HG03469 (cell line): ENCODE measurements at regions not wholly inside any gene's neighbourhood (a gene's known extent, or its start where the extent isn't known, plus 50 kb on each side); places are given as distances from the start of the nearest gene placed in this dataset.

Experiments
- ATAC-seq: cut with Tn5 transposase; IDR thresholded peaks from one replicate; pipeline ENCODE4 v1.9.1; 2021; ENCODE audit warnings: mild to moderate bottlenecking, moderate library complexity, moderate number of reproducible peaks; ENCODE audit not compliant: unreplicated experiment

DNA sequence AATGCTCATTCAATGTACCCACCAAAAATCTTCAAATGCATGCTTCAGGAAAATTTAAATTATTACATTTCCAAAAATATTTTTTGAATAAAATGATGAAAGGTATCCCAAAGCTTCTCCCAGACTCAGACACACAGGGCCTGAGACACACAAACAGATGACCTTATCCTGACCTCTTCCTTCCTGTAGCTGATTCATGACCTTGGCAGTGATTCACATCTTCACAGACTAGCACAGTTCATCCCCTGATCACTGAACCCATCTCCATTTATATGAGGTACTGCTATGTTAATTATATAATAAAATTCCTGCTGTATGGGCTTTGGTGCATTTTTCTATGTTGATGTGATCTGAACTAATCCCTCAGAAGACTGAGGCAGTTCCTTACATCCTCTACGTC, 265.0 kb upstream of the GLI3 start:
- no peak for ATAC-seq

DNA sequence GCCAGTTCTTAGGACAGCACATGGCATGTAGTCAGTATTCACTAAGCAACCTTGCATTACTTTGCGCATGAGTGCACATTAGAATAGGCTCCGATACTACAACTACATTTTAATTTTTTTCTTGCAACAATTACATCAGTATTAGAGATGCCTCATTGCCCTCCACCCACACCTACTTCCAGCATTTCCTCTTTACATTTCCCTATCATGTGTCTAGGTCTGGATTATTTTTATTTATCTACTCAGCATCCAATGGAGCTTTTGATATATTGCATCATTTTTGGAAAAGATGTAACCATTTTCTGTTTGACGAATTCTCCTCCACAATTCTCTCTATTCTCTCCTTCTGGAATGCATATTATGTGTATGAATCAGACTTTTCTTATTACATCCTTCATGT, 258.2 kb upstream of the GLI3 start:
- ATAC-seq = no peak

DNA sequence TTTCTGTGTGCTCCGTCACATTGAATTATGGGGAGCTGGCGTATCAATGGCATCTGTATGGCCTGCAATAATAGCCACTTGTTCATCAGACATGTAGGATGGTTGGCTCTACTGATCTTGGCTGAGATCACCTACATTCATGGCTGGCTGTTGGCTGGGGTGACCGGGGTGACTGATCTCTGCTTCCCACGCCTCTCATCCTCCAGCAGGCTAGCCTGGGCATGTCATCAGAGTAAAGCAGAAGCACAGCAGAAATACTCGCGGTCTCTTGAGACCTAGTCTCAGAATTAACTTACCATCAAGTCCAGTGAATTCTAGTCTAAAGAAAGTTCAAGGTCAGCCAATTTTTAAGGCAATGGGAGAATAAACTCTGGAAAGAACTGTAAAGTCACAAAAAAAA, 257.7 kb upstream of the GLI3 start:
- ATAC-seq = no peak

DNA sequence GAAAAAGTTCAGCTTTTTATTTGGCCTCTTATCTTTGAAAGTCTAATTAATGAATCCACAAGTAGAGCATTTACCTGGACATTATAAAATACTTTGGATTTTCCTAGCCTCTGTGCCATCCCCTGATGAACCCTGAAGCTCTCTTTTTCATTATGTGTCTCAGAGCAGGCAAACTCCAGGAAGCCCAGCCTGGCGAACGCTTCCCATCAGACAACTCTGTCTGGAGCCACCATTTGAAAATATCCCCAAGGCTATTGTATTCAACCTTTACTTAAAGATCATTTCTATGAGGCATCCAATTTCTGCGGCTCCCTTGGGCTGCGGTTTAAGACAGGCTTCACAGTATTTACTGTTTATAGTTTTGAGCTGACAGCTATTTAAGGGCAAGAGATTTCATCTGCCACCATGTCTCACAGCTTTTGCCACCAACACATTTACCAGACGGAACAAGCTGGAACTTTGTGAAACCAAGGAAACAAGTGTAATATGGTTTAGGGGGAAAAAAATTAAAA, 257.2 kb upstream of the GLI3 start:
- ATAC-seq = no peak

DNA sequence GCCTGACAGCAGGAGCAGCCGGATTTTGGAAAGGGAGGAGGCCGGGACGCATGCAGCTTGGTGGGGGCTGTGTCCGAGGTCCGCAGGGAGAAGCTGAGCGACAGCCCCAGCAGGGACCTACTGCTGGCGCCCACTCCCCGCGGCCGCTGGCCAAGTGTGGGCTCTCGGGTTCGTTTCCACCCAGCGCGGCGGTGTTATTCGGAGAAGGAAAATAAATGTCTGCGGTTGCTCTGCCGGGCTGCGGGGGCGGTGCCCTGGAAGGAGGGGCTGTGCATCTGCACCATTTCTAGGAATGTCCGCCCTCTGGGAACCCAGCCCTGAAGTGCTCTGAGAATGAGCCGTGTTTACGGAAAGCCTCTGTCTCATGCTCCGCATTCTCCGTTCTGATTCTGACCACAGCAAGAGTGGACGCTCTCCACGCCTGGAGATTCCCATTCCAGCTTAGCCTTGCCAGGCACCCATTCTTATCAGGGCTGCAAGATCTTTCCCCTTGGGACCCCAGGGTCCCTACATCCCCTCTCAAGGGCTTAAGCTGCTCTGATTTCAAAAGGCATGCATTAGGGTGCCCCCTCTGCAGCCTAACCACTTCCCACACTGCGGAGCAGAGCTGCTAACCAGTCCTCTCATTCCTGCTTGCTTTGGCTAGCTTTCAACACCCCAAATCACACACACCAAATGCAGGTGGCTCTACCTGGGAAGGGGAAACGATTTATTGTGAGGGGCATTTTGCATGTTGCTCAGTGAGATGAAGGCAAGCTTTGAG, 256.6 kb upstream of the GLI3 start:
- no peak for ATAC-seq

DNA sequence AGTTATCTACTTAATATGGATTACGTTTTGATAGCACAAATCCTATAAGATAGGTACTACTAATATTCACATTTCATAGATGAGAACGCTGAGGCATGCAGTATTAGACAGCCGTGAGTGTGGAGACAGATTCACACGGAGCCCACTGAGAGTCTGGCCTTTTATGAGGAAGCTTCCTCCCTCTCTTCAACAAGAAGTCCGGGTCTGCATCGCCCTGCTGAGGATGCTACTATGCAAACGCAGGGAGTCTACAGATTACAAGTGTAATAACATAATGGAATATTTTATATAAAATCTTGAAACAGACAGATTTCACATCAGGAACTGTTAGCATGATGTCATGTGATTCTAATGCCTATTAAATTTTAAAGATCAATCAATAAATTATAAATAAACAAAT, 255.9 kb upstream of the GLI3 start:
- no peak for ATAC-seq

DNA sequence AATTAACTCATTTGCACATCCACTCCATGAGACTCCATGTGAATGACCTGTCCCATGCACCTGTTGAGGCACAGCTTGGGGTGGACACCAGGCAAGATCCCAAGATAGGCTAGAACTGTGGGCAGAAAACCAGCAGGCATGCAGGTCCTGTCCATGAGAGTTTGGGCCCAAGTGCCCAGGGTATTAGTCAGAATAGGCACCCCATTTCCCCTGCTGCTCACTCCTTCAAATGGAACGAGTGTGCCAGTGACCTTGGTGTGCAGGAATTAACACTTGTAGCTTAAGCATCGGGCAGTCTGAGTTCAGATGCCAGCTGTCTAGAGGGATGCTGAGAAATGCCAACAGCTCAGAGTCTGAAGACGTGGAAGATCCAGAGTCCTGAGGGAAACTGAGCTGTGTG, 254.1 kb upstream of the GLI3 start:
- ATAC-seq = no peak

DNA sequence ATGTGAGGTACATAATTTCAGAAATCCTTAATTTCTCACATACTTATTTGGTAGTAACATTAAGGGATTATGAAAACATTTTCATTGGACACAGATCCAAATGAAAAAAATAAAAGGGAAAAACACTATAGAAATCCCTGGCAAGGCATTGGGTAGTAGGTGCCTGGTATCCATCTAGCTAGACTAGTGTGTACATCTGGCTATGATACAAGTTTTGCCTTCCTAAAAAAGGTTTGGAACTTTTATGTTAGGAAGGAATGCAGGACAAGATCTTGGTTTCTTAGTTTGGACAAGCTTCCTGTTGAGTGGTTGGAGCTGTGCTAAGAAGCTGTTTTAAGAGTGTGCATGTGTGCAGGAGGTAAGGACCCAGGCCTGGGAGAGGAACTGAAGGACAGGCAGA, 252.3 kb upstream of the GLI3 start:
- no peak for ATAC-seq

DNA sequence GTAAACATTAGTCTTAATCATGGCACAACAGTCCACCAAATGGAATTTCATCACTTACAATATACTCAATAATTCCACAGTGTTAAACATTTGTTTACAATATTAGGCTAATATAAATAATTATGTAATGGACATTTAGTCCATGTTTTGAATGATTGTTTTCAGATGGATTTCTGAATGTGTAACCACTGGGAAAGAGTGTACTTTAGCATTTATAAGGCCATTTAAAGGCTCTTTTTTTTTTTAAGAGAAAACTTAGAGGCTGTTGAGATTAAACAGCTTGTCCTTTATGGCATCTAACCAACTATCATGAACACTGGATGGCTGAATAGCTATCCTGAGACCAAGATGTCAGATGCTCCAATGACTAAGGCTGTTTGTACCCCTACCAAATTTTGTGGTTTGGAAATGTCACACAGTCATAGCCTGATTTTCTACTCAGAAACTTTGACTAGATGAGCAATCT, 248.3 kb upstream of the GLI3 start:
- no peak for ATAC-seq

DNA sequence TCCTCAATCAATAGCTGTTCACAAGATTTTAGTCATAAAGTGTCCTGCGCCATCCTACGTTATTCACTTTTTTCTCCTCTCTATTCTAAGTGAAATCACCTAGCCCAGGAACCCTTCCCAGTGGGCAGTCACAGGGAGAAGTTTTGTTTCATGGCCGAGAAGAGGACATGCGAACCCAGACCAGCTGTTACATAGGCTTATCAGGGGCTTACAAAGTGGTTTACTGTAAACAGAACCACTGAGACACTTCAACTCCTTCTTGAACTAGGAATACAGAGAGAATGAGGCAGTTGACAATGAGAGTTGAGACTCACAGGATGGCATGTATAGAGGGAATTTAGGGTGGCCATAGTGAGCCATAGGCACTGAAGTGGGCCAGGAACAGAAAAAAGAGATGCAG, 246.9 kb upstream of the GLI3 start:
- ATAC-seq = no peak

DNA sequence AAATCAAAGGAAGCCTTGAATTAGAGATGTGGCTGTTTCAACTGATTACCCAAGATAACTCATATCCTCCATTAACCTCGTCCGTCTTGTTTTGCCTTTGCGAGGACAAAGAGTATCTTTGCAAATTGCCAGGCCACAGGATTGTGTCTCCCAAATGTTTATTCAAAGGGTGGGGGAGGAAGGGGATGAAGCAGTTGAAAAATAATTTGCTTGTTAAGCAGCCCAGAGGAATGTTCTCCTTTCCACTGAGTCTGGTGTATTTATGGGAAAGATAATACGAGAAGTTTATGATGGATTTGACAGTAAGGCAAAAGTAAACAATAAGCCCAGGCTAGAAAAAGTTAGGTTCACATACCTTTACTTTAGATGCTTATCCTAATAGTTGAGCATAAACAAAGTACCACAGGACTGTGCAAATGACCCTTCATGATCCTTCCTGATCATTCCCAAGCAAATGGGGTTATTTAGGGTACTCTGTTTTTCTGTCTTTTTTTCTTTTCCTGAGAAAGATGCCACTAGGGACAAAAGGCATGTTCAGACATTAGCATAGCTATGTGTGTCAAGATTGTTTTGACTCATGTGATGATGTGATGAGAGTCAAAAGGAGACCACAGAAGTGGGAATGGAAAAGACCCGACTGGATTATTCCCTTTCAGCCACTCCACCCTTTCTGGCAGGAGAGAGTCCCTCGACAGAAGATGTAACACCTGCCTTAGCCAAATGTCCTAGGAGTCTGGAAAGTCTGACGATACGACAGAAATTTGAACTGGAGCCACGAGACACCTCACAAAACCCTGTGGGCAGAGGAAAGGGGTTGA, 243.0 kb upstream of the GLI3 start:
- ATAC-seq = no peak

DNA sequence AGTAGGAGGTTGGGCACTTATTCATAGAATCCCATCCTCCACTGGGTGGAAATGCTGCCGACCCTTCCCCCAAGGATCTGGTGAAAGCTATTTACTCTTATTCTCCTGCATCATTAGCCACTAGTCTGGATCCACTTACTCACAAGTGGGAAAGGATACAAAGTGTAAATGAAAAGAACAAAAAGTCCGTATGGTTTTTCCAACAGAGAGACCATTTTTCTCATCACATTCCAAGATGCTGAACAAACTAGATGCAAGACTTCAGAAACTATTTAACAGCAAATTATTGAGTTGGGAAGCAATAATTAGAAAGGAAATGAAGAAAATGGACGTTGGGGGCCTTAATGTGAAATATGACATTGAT, 242.4 kb upstream of the GLI3 start:
- no peak for ATAC-seq

DNA sequence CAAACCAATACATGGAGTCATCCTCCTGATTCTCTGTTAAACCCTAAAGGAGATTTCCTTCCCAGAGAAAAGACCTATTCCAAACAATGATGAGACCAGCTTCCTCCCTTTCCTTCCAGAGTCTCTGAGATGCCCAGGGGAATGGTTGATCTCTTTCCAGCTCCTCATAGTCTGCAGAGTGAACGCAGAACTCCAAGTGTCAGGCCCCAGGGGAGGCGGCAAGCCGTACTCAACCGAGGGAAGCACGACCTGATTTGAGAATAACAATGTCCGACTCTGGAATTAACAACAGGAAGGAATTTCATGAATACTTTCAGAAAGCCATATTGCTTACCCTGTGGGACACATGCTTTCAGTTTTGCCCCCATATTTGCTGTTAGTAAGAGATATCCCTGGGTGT, 241.7 kb upstream of the GLI3 start:
- no peak for ATAC-seq

DNA sequence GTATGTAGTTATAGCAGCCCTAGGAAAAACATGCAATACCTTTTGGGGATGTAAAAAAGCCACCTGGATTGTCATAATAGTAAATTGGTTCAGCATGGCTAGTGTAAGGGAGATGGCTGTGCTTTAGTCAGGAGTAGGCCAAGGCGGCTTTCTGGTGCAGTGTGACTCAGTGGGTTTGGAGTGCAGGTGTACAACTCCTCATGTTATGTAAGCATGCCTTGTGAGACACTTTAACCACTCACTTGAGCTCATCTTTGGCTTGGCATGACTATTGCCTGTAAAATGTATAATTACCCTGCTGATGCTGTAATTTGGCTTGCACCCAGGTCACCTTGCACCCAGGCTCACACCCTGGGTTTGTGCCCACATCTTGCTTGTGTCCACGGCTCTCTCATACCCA, 239.2 kb upstream of the GLI3 start:
- no peak for ATAC-seq

DNA sequence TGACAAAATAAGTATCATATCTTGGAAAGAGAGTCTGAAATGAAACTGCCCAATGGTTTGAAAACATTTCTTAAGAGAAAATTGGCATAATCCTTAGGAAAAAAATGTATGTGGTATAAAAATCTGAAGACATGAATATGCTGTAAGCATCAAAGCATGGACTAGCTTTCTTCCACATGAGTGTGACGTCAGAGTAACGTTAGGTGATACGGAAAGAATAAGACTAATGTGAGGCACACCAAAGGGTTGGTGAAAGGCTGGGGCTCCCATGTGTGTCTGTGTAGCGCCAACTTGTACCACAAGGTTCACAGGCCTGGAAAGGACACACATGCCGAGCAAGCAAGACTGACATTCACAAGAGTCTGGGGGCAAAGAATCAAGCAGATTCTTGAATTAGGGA, 238.1 kb upstream of the GLI3 start:
- ATAC-seq = no peak

DNA sequence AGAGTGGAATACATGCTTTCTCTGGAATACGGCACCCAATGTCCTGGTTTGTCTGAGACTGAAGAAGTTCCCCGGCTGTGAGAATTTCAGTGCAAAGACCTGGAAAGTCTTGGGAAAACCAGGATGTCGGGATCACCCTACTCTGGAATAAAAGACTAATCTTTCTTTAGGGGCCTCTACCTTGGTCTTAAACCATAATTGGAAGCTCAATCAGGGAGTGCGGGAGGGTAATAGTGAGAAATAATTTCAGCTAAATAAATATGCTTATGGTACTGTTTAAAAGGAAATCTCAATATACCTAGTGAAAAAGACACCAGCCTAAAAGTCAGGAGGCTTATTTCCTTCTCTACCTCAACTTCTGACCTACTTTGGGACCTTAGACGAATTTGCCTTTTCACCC, 236.1 kb upstream of the GLI3 start:
- ATAC-seq = no peak

DNA sequence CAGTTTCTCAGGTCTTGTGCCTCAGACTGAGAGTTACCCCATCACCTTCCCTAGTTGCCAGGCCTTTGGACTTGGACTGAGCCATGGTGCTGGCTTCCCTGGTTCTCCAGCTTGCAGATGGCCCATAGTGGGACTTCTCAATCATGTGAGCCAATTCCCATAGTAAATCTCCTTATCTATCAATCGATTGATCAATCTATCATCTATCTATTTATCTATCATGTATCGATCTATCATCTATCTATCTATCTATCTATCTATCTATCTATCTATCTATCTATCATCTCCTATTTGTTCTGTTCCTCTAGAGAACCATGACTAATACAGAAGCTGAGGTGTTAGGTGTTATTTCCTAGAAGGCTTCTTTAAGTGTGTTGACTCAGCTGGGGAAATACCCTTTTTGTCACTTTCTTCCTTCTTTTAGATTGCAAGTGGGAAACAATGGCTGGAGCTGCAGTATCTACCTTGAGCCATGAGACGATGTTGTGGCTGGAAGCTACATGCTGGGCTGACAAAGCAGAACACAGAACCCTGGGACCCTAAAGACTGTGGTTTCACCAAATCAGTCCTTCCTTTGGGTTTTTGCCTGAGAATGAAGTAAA, 234.7 kb upstream of the GLI3 start:
- no peak for ATAC-seq

DNA sequence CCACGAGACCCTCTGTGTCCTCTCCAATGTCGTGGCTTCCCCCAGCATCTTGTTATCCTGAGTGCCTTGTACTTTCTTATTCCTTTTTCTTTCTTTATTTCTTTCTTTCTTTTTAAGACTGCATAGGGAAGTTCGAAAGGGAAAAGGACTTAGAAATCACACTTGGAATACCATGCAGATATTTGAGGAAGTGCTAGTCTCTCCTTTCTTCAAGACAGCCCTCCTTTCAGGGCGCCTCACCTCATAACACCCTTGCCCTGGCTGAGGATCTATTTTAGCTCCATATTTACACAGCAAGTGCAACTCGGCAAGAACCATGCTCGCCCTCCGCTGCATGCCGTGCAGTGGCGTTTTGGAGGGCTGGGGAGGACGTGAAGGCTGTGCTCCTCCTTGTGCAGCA, 232.3 kb upstream of the GLI3 start:
- ATAC-seq = no peak

DNA sequence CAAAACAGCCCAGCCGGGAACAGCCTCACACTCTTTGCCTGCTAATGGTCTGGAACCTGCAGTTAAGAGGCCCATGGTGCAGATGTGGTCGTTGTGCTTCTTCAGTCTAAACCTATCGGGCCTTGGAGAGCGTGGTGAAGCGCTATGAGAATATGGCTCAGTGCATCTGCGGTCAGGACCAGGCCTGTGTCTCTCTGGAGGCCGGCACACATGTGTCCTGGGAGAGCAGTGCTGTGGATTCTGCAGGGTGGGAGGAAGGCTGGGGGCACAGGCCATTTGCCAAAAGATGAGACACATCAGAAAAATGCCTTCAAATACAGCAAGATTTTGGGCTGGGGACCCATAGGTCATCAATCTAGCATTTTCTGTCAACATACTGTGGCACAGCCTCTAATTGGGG, 231.5 kb upstream of the GLI3 start:
- ATAC-seq = no peak

DNA sequence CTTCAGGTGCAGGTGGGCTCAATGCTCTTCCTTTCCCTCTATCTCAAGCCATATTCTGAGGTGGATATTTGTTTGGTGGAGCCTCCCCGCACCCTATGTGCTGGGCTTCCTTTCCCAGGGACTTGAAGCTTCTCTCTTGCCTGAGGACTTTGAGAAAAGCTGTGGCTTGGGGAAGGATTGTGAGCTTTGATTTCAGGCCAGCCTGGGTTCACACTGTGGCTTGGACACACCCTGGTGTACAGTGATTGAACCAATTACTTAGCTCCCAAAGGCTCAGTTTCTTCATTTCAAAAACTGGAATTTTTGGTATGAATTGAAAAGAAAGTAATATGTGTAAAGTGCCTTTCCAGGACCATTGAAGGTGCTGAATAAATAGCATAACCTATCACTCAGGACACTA, 224.5 kb upstream of the GLI3 start:
- no peak for ATAC-seq

DNA sequence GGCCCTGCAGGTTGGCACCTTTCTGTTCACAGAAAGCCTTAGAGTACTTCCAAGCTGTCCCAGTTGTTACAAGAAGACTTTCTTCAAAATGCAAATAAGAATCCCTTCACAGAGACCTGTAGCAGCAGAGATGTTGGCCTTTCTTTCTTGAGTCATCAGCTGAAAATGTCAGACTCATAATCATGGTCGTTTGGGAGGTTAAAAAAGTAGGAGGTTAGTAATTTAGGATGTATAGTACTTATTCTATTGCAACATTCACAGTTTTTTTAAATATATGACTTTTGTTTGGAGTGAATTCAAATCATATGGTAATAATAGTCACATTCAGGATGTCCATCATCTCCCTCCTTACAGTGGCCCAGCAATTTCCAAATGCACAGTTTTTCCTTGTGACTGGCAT, 223.9 kb upstream of the GLI3 start:
- ATAC-seq = no peak

DNA sequence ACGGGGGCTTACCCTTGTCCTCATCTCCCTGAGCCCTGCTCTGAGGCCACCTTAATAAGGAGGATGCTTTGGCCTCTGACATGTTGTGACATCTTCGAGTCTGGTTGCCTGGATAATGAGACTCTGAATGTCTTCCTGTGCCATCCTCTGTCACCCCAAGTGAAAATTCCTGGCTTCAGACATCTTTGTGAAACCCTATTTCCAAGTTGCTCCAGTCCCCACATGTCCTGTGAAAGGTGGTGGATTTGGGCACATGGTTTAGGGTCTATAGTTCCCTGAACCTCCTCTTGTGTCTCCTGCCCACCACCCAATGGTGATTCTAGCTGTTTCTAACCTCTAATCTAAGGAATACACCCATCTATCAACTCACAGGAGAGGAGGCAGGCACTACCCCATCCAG, 223.1 kb upstream of the GLI3 start:
- no peak for ATAC-seq
